Activated B cell treated with CpG ODN at 0.5 μM for 24 hours (primary cell): ENCODE measurements at regions not wholly inside any gene's neighbourhood (a gene's known extent, or its start where the extent isn't known, plus 50 kb on each side); places are given as distances from the start of the nearest gene placed in this dataset.

ENCODE experiments used
- ATAC-seq: fragments of 200-7000 bp; cut with Tn5 transposase; one replicate; pipeline ENCODE4 v1.10.0; 2021; ENCODE audit warnings: low read depth, mild to moderate bottlenecking, moderate library complexity
- CTCF ChIA-PET: fragments of 350-600 bp; sonication (Branson Sonifier 250); formaldehyde crosslinking; loops from one replicate; lab custom pipeline; 2021; ENCODE audit warnings: antibody characterized with exemption; lab: Charles Lee
- POLR2A ChIA-PET: fragments of 350-600 bp; sonication (Branson Sonifier 250); formaldehyde crosslinking; loops from one replicate; lab custom pipeline; 2021; ENCODE audit warnings: antibody characterized with exemption; lab: Charles Lee
- DNase-seq: peaks from one replicate; pipeline ENCODE4 v3.0.0; 2022
- H3K27ac Mint-ChIP-seq: one replicate; pipeline ENCODE4 v1.8.0; 2020; ENCODE audit warnings: mixed read lengths
- H3K27me3 Mint-ChIP-seq: one replicate; pipeline ENCODE4 v1.8.0; 2021; ENCODE audit warnings: mixed read lengths
- H3K36me3 Mint-ChIP-seq: one replicate; pipeline ENCODE4 v1.8.0; 2021; ENCODE audit warnings: low read depth, mixed read lengths
- H3K4me1 Mint-ChIP-seq: one replicate; pipeline ENCODE4 v1.8.0; 2021; ENCODE audit warnings: mixed read lengths
- H3K4me3 Mint-ChIP-seq: one replicate; pipeline ENCODE4 v1.8.0; 2020; ENCODE audit warnings: mild to moderate bottlenecking, mixed read lengths
- H3K9me3 Mint-ChIP-seq: one replicate; pipeline ENCODE4 v1.8.0; 2020; ENCODE audit warnings: mixed read lengths
- intact Hi-C: fragments of 100-400 bp; cut with micrococcal nuclease; formaldehyde crosslinking; loops from one replicate; pipeline ENCODE4 v1.15.1; 2024
- TF ChIP-seq, protein P1 (sequence below): fragments of 200-600 bp; IDR thresholded peaks from one replicate; pipeline ENCODE4 v1.8.0; 2022; ENCODE audit warnings: antibody characterized with exemption, mild to moderate bottlenecking

DNA sequence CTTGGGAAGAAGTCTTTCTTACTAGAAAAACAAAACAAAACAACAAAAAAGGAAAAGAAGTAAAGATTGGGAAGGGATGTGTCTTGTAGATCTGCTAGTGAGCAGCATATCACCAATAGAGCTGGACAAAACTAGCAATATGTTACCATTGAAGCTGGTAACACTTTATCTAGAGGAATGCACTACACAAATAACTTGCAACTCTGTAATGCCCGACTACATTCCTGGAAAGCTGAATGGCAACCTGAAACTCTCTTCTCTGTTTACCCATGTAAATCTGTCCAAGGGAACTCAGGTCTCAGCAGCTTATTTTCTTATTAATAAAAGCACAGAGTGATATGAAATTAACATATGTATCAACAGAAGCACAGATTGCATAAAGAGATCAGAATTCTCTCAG is 624.4 kb downstream of the KCNH5 start:
- TF ChIP-seq, protein P1, sequence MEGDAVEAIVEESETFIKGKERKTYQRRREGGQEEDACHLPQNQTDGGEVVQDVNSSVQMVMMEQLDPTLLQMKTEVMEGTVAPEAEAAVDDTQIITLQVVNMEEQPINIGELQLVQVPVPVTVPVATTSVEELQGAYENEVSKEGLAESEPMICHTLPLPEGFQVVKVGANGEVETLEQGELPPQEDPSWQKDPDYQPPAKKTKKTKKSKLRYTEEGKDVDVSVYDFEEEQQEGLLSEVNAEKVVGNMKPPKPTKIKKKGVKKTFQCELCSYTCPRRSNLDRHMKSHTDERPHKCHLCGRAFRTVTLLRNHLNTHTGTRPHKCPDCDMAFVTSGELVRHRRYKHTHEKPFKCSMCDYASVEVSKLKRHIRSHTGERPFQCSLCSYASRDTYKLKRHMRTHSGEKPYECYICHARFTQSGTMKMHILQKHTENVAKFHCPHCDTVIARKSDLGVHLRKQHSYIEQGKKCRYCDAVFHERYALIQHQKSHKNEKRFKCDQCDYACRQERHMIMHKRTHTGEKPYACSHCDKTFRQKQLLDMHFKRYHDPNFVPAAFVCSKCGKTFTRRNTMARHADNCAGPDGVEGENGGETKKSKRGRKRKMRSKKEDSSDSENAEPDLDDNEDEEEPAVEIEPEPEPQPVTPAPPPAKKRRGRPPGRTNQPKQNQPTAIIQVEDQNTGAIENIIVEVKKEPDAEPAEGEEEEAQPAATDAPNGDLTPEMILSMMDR: no peak
- peaks cover 2% of the 10 kb centered on the region for H3K9me3 Mint-ChIP-seq
- no peak overlapping the region for H3K27ac Mint-ChIP-seq
- ChIA-PET POLR2A (no interaction called here), CTCF (no interaction called here)
- intact Hi-C loops: no loop called here
- no peaks in the 10 kb centered on the region for H3K4me1 Mint-ChIP-seq
- no peaks in the 10 kb centered on the region for H3K36me3 Mint-ChIP-seq
- no peak for ATAC-seq
- H3K27me3 Mint-ChIP-seq: no peaks in the 10 kb centered on the region
- no peak for DNase-seq
- H3K4me3 Mint-ChIP-seq: no peak overlapping the region

DNA sequence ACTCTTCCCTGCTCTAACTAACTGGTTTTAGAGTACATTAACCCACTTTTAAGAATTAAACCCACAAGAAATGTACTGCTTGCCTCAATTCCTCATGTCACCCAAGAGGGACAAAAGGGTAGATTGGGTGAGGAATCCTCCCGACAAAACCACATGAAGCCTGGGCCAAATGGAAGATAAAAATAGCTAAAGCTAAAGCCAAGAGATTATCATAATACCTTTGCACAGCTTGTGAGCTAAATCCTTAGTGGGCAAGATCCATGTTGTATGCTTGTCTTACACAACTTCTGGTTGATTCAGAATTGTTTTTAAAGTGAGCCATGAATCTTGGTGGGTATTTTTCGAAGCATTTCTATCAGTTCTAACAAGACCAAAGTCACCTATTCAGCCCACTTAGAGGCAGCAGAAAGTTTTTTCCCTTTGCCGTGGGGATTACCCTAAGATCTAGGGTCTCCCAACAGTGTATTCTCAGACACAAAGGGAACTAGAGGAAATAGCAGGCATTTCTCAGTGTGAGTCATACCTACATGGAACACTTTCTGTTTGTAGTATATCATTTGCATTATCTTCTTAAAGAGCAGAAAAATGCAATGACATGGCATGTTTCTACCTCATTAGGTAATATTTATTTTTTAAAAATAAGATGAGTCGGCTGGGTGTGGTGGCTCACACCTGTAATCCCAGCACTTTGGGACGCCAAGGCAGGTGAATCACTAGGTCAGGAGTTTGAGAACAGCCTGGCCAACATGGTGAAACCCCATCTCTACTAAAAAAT is 616.6 kb downstream of the KCNH5 start:
- ChIA-PET POLR2A (no interaction called here), CTCF (no interaction called here)
- ATAC-seq (no peak), DNase-seq (no peak)
- Mint-ChIP-seq H3K4me1 (no peaks in the 10 kb centered on the region), H3K27me3 (no peaks in the 10 kb centered on the region), H3K27ac (no peak overlapping the region), H3K36me3 (no peaks in the 10 kb centered on the region), H3K9me3 (peaks cover 23% of the 10 kb centered on the region), H3K4me3 (no peak overlapping the region)
- intact Hi-C loops: no loop called here
- TF ChIP-seq, protein P1: no peak

DNA sequence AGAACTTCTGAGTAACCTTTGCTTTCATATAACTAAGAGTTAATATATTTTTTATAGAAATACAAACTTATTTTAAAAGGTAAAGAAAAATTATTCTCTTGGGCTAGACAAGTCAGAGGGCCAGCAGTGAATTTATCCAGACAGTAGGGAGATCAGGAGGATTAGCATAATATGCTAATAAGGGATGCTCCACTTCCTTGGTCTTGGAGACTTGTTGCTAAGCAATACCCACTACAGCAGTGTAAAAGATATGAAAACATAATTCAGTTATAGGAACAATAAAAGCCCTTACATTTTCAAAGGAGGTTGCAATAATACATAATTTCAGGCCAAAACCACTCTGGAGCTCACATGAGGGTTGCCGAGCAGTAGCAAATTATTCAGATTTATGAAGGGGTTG is 615.6 kb downstream of the KCNH5 start:
- Mint-ChIP-seq H3K4me1 (no peaks in the 10 kb centered on the region), H3K9me3 (peaks cover 25% of the 10 kb centered on the region), H3K27me3 (no peaks in the 10 kb centered on the region), H3K4me3 (no peak overlapping the region), H3K36me3 (no peaks in the 10 kb centered on the region), H3K27ac (no peak overlapping the region)
- intact Hi-C loops: no loop called here
- CTCF ChIA-PET: no interaction called here
- DNase-seq: no peak
- ATAC-seq: no peak
- TF ChIP-seq, protein P1: no peak
- POLR2A ChIA-PET: no interaction called here

DNA sequence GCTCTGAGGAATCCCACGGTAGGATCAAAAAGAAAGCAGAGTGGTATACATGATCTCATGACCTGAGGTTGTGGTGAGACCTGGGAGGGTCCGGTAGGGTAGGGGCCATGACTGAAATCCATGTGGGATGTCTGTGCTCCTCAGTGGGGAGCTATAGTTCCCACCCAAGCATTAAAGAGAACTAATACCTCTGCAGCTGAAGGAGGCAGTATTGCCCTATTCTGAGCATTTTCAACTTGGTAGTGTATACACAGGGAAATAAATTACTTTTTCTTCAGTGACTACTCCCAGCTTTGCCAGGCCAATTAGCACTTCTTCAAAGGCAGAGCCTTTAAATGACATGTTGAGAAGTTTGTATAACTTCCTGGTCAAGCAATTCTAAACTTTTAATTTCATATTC is 613.8 kb downstream of the KCNH5 start:
- intact Hi-C loops: no loop called here
- CTCF ChIA-PET: no interaction called here

DNA sequence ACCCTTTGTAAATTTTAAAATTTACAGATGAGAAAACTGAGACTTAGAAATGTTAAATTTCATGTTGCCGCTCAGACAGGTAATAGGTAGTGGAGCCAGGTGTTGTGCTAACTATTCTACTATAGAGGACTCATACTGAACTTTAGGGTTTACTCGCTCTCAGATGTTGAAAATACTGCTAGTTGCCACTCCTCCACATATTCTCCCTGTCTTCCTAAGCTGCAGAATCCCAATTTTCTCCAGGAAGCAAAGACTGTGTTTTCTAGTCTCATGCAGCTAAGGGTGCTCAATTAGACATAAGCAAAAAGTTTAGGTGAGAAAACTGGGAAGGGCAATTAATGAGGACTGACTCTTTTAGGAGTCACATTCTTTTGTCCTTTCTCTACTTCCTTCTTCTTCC is 612.3 kb downstream of the KCNH5 start:
- H3K4me1 Mint-ChIP-seq: no peaks in the 10 kb centered on the region
- H3K36me3 Mint-ChIP-seq: no peaks in the 10 kb centered on the region
- H3K27ac Mint-ChIP-seq: no peak overlapping the region
- ChIA-PET CTCF (no interaction called here), POLR2A (no interaction called here)
- intact Hi-C loops: no loop called here
- TF ChIP-seq, protein P1: no peak
- ATAC-seq (no peak), DNase-seq (no peak)
- H3K4me3 Mint-ChIP-seq: no peak overlapping the region
- no peaks in the 10 kb centered on the region for H3K27me3 Mint-ChIP-seq
- peaks cover 29% of the 10 kb centered on the region for H3K9me3 Mint-ChIP-seq

More for the DNA sequence above, 613.8 kb downstream of the KCNH5 start:
- no peak for DNase-seq
- Mint-ChIP-seq H3K4me3 (no peak overlapping the region), H3K9me3 (peaks cover 28% of the 10 kb centered on the region), H3K4me1 (no peaks in the 10 kb centered on the region), H3K27me3 (no peaks in the 10 kb centered on the region), H3K27ac (no peak overlapping the region), H3K36me3 (no peaks in the 10 kb centered on the region)
- POLR2A ChIA-PET: no interaction called here
- TF ChIP-seq, protein P1: no peak
- no peak for ATAC-seq
